Neural crest cell (in vitro differentiated cells): ENCODE measurements at regions not wholly inside any gene's neighbourhood (a gene's known extent, or its start where the extent isn't known, plus 50 kb on each side); places are given as distances from the start of the nearest gene placed in this dataset.

Experiments
- DNase-seq: peaks from one replicate; pipeline ENCODE4 v3.0.0; 2021; ENCODE audit warnings: low read depth, mixed read lengths, low spot score
- H3K27ac Mint-ChIP-seq: one replicate; pipeline ENCODE4 v1.8.0; 2021; ENCODE audit warnings: mild to moderate bottlenecking, mixed read lengths; ENCODE audit not compliant: unreplicated experiment
- H3K27me3 Mint-ChIP-seq: 2 replicates; pipeline ENCODE4 v1.8.0; 2021; ENCODE audit warnings: low read depth, mild to moderate bottlenecking, mixed read lengths
- H3K36me3 Mint-ChIP-seq: 2 replicates; pipeline ENCODE4 v1.8.0; 2021; ENCODE audit warnings: low read depth, mild to moderate bottlenecking, mixed read lengths
- H3K4me1 Mint-ChIP-seq: 2 replicates; pipeline ENCODE4 v1.8.0; 2021; ENCODE audit warnings: mixed read lengths
- H3K4me3 Mint-ChIP-seq: one replicate; pipeline ENCODE4 v1.8.0; 2021; ENCODE audit warnings: mild to moderate bottlenecking, mixed read lengths
- H3K9me3 Mint-ChIP-seq: 2 replicates; pipeline ENCODE4 v1.8.0; 2021; ENCODE audit warnings: mixed read lengths
- CTCF ChIP-seq: fragments of 200-600 bp; sonication (generic); conservative IDR thresholded peaks from 2 replicates; pipeline ENCODE4 v1.5.0; 2021; ENCODE audit warnings: antibody characterized with exemption, mild to moderate bottlenecking

GRCh38 chr16:60720060-60720459 lies 1316.2 kb downstream of the CDH8 start:
- no peaks in the 10 kb centered on the region for H3K4me1 Mint-ChIP-seq
- DNase-seq, result no peak
- H3K27ac Mint-ChIP-seq, result no peak overlapping the region
- no peak overlapping the region for H3K4me3 Mint-ChIP-seq
- no peaks in the 10 kb centered on the region for H3K9me3 Mint-ChIP-seq
- TF ChIP-seq CTCF, result no peak
- no peaks in the 10 kb centered on the region for H3K27me3 Mint-ChIP-seq
- H3K36me3 Mint-ChIP-seq, result no peaks in the 10 kb centered on the region

GRCh38 chr16:60717808-60718207 lies 1318.4 kb downstream of the CDH8 start:
- no peaks in the 10 kb centered on the region for H3K36me3 Mint-ChIP-seq
- no peak for TF ChIP-seq CTCF
- no peaks in the 10 kb centered on the region for H3K27me3 Mint-ChIP-seq
- no peaks in the 10 kb centered on the region for H3K9me3 Mint-ChIP-seq
- no peak for DNase-seq
- no peak overlapping the region for H3K4me3 Mint-ChIP-seq
- no peaks in the 10 kb centered on the region for H3K4me1 Mint-ChIP-seq
- H3K27ac Mint-ChIP-seq, result no peak overlapping the region

GRCh38 chr16:60712144-60712543 lies 1324.1 kb downstream of the CDH8 start:
- H3K4me3 Mint-ChIP-seq, result no peak overlapping the region
- no peaks in the 10 kb centered on the region for H3K27me3 Mint-ChIP-seq
- TF ChIP-seq CTCF, result no peak
- no peaks in the 10 kb centered on the region for H3K4me1 Mint-ChIP-seq
- H3K36me3 Mint-ChIP-seq, result no peaks in the 10 kb centered on the region
- no peak overlapping the region for H3K27ac Mint-ChIP-seq
- no peak for DNase-seq
- no peaks in the 10 kb centered on the region for H3K9me3 Mint-ChIP-seq

- Mint-ChIP-seq H3K4me1 (no peaks in the 10 kb centered on the region), H3K36me3 (no peaks in the 10 kb centered on the region), H3K27ac (no peak overlapping the region), H3K27me3 (no peaks in the 10 kb centered on the region), H3K4me3 (no peak overlapping the region), H3K9me3 (no peaks in the 10 kb centered on the region)
- no peak for DNase-seq
- TF ChIP-seq CTCF, result no peak
Measured at GRCh38 chr16:60704726-60705125, 1331.5 kb downstream of the CDH8 start.

- no peak overlapping the region for H3K27ac Mint-ChIP-seq
- no peak overlapping the region for H3K4me3 Mint-ChIP-seq
- no peak for DNase-seq
- no peaks in the 10 kb centered on the region for H3K9me3 Mint-ChIP-seq
- no peaks in the 10 kb centered on the region for H3K4me1 Mint-ChIP-seq
- H3K27me3 Mint-ChIP-seq, result no peaks in the 10 kb centered on the region
- no peak for TF ChIP-seq CTCF
- H3K36me3 Mint-ChIP-seq, result no peaks in the 10 kb centered on the region
Measured at GRCh38 chr16:60703096-60703495, 1333.1 kb downstream of the CDH8 start.

GRCh38 chr16:60686824-60687223 lies 1349.4 kb downstream of the CDH8 start:
- H3K27ac Mint-ChIP-seq, result no peak overlapping the region
- H3K27me3 Mint-ChIP-seq, result peaks cover 2% of the 10 kb centered on the region
- H3K9me3 Mint-ChIP-seq, result peaks cover 2% of the 10 kb centered on the region
- no peak for DNase-seq
- H3K4me3 Mint-ChIP-seq, result no peak overlapping the region
- H3K36me3 Mint-ChIP-seq, result no peaks in the 10 kb centered on the region
- no peaks in the 10 kb centered on the region for H3K4me1 Mint-ChIP-seq
- TF ChIP-seq CTCF, result no peak
